ELR (cell line): ENCODE measurements at regions not wholly inside any gene's neighbourhood (a gene's known extent, or its start where the extent isn't known, plus 50 kb on each side); places are given as distances from the start of the nearest gene placed in this dataset.
"Not testable (repeated sequence)": the region's sequence is repeated elsewhere in the genome, so short reads cannot be mapped to it uniquely, and the experiment has no call there.

Experiments used
- DNase-seq: peaks from one replicate; pipeline ENCODE4 v3.0.0-alpha.2; 2015; ENCODE audit warnings: low read depth

DNA sequence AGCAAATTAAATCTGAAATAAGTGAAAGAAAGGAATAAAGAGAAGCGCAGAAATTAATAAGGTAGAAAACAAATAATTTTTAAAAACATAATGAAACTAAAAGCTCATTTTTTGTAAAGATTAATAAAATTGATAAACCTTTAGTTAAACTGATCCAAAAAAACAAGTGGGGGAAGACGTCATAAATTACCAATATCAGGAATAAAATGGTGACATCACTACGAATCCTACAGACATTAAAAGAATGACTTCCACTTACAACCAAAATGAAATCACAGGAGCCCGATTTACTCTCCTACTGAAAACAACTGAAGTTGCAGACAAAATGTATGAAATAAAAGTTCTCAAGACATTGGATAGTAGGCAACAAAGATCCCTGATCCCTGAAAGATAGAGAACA lies 68.1 kb upstream of the IFFO2 start:
- no peak for DNase-seq

DNA sequence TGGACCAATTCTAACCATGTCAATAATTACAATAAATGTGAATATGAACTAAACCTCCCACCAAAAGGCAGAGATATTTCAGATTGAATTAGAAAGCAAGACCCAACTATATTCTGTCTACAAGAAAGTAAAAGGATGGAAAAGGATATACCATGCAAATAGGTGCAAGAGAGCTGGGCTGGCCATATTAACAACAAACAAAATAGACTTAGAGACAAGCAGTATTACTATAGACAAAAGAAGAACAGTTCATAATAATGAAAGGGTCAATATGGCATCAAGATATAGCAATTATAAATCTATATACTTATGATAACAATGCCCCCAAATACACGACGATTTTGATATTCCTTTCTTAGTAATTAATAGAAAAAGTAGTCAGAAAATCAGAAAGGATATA lies 67.3 kb upstream of the IFFO2 start:
- no peak for DNase-seq

DNA sequence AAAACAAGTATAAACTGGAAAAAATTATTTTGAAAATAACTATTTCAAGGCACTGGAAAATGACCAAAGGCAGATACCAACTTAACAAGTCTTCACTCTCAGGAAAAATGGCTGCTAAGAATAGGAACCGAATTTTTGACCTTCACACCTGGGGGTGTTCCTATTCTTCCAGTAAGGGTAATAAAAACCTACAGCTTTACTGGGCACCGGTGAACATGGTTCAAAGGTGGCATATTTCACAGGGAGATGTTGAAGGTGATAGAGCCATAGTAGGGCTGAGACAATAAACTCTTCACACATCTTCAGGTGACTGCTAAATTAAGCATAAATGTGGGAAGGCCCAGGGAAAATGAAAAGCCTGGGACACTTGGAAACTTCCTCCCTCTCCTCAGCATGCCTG lies 65.4 kb upstream of the IFFO2 start:
- DNase-seq = no peak

DNA sequence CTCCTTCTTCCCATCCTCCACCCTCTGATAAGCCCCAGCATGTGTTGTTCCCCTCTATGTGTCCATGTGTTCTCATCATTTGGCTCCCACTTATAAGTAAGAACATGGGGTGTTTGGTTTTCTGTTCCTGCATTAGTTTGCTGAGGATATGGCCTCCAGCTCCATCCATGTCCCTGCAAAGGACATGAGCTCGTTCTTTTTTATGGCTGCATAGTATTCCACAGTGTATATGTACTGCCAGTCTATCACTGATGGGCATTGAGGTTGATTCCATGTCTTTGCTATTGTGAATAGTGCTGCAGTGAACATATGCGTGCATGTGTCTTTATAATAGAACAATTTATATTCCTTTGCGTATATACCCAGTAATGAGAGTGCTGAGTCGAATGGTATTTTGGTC lies 62.8 kb upstream of the IFFO2 start:
- not testable (repeated sequence) for DNase-seq

DNA sequence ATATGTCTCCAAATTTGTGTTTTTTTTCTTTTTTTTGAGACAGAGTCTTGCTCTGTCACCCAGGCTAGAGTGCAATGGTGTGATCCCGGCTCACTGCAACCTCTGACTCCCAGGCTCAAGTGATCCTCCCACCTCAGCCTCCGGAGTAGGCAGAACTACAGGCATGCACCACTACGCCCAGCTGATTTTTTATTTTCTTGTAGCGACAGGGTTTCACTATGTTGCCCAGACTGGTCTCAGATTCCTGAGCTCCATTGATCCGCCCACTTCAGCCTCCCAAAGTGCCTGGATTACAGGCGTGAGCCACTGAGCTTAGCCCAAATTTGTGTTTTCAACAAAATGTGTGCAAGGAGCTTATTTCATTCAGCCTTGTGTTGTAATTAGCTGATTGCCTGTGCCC lies 59.0 kb upstream of the IFFO2 start:
- DNase-seq = no peak

DNA sequence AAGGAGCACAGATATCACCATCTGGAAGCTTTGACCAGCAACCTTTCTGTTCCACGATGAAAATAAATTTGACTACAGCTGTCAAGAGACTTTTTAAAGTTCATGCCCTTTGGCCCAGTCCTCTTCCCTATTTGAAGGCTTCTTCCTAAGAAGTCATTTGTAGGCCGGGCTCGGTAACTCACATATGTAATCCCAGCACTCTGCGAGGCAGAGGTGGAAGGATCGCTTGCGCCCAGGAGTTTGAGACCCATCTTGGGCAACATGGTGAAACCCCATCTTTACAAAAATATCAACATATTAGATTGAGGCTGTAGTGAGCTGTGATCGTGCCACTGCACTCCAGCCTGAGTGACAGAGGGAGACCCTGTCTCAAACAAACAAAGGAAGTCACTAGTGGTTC lies 58.3 kb upstream of the IFFO2 start:
- no peak for DNase-seq

DNA sequence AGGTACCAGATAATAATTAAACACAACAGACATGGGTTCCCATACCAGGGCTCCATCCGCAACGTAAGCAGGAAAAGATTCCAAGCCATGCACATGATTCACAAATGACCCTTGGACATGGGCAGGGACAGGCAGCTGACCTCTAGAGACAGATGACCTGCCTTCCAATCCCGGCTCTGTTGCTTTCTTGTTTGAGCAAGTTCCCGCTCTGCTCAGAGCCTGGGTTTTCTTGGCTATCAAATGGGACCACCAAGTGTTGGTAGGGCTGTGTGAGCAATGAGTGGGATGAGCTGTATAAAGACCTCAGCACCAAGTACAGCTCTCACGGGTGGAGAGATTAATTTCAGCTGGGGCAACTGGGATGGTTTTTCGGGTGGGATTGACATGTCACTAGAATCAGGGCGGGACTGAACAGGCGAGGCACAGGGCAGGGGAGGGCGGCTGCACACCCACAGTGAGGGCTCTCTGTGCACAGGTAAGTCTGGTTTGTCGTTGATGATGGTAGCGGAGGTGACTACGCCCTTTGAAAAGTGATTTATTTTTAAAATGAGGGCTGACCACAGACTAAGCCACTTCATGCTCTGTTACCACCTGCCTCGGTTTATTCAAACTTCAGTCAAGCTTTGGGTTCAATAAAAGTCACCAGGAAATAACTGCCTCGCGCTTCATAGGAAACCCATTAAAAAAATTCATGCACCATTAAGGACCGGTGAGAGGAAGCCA lies 57.5 kb upstream of the IFFO2 start:
- DNase-seq = no peak

DNA sequence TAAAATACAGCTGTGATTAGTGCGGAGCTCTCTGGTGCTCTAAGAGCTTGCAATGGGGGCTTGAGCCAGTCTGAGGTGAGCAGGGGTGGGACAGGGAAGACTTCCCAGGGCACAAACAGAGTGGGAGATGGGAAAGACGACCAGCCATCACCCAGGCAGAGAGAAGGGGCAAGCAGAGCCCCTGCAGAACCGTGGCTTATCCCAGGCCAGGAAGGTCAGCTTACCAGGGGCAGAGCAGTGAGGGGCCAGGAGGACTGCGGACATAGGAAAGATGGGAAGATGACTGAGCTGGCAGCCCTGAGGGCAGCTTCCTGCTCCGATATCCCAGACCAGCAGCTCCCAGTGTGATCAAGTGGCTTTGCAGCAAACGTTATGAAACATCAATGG lies 55.4 kb upstream of the IFFO2 start:
- peak; percentile 67 for DNase-seq

DNA sequence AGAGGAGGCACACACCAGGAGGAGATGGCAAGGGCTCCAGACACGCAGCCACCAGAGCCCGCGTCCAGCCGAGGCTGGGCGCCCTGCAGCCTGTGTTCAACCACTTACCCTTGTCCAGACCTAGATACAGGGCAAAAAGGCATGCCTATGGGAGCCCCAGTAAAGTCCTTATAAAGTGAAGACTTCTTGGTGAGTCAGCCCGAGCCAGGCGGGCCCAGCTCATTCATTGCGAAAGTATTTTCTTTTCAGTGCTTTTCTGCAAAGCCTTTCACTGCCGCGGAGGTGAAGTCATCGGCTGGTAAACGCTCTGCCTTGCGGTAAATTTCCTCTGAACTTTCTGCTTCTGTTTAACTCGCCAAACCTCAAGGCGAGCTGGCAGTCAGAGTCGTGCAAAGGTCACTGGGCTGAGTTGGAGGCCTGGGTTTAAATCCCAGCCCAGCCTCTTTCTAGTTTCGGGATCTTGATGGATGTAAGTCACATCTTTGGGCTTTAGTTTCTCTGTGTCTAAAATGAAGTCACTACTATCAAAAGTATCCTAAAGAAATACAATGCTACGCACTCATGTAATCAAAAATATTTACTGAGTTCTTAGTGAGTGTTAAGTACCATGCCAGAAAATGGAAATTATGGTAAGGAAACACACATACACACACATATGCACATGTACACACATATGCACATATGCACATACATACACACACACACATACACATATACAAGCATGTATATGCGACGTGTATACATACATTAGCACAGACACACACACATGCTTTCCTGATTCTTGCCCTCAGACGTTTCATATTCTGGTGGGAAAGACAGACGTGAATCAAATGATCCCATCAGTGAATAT lies 54.7 kb upstream of the IFFO2 start:
- peak; percentile 99 for DNase-seq

DNA sequence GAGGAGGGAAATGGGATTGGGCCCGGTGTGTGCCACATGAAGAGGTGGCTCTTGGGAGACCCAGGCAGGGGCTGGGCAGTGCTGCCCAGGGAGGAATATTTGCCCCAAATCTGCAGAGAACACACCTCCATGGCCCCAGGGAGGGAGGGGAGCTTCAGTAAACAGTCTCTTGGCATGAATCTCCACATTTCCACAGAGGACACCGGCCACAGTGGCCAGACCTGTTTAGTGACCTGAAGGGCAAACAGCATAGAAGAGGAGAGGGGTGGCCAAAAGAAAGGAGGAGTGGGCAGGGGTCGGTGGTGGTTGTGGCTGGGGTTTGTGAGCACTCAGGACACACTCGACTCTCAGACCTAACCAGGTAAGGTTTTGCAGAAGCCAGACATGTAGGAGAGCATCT lies 54.0 kb upstream of the IFFO2 start:
- DNase-seq = no peak

DNA sequence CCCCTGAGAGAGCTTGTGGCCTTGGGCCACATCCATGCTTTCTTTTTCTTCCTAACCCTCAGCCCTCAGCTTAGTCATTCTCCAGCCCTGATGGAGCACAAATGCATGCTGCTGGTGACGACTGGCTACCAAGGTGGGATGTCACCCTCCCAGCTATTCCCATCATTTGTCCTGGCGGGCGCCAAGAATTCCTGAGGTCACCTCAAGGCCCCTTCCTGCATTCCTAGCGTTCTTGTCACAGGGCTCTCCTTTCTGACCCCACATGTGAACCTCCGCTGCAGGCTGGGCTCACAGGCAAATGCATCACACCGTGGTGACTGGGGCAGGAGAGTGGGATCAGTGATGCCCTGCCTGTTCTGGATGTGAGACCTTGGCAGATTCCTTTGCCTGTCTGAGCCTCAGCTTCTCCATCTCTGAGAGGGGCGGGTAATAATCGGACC lies 53.4 kb upstream of the IFFO2 start:
- peak; percentile 97 for DNase-seq

DNA sequence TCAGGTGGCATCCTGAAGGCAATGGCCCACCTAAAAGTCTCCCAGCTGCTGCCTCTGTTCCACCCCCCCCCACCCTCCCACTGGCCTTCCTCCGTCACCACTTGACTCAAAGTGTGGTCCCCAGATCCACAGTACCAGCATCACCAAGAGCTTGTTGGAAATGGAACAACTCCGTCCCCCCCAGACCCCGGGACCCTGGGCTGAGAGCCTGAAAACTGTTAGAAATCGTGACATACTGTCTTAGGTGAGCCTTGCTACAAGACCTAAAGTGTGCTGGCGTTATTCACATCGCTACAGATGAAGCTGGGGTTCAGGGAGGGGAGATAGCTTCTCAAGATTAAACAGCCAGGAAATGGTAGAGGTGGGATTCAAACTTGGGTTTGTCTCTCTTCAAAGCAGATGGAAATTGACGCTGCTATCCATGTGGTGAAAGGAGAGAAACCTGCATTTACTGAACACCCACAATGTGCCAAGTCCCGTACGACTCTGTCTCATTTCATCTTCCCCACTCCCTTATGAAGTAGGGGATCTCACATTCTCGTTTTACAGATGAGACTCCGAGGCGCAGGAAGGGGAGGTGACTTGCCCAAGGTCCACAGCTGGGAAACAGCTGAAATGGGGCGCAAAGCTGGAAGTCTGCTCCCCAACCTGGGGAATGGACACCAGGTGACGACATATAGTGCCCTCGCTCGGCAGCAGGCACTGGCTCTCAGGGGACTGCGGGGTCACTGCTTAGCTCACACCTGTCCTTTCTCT lies 52.8 kb upstream of the IFFO2 start:
- no peak for DNase-seq

DNA sequence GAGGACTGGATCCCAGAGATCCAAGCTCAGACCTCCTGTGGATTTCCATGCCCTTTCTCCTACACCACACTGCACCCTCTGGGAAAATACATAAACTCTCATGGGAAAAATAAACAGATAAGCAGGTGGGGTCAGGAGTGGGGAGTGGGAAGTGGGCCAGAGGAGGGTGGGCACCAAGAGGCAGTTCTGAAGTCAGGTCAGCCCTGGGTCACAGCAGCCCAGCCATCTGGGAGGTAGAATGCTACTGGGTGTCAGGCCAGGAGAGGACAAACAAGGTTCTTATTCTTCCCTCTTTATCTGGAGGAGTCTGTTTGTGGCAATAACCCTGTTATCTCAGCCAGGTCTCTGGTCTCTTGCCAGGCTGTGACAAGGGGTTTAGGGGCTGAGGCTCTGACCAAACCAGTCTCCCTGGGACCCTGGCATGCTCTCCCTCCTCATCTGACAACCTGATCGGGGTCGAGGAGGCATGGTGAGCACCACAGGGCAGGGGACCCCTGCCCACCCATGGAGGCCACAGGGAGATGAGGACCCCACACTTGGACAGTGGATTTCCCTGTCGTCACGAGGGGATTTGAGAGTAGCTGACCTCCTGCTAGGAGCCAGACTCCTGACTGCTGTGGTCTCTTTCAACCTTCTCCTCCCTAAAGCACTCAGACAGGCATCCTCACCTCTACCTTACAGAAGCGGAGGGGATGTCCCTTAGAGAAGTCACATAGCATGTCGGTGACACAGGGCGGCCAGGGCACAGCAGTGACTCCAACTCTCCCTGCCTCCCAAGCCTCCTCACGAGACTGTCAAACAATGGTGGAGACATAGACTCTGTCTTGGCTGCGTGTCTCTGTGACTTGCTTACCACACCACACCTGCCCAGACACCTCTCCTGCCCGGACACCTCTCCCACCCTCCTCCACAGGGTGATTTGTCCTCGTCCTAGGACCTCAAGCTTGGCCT lies 51.3 kb upstream of the IFFO2 start:
- no peak for DNase-seq

DNA sequence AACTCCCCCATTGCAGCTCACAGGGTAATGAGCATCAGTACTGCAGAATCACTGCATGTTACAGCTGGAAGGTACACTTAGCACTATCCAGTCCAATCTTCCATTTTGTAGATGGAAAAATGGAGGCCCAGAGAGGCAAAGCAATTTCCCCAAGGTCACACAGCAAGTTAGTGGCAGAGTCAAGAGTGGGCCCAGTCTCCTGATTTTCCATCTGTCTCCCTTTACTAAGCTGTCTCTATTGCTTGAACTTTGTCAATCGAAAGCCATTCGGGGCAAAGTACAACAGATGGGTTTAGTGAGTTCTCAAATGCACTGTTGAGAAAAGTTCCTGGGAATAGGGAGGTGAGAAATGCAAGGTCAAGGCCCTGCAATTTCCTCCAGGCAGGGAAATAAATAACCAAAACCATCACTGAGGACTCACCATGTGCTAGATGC lies 50.4 kb upstream of the IFFO2 start:
- no peak for DNase-seq
